ENCODE measurements at regions not wholly inside any gene's neighbourhood (a gene's known extent, or its start where the extent isn't known, plus 50 kb on each side); places are given as distances from the start of the nearest gene placed in this dataset.

- TF ChIP-seq ATF1 (CRISPR knock-in tag; IDR thresholded peaks at IDR 0.05) (no peak), CTCF (IDR thresholded peaks at IDR 0.05) (no peak), FOXP4 (CRISPR knock-in tag; IDR thresholded peaks at IDR 0.05) (no peak), E2F1 (CRISPR knock-in tag; IDR thresholded peaks at IDR 0.05) (no peak), JUN (CRISPR knock-in tag; IDR thresholded peaks at IDR 0.05) (no peak)
Measured at GRCh38 chr13:89468081-89468480, 1796.9 kb downstream of the SLITRK5 start.
